GM19328 (cell line): ENCODE measurements at regions not wholly inside any gene's neighbourhood (a gene's known extent, or its start where the extent isn't known, plus 50 kb on each side); places are given as distances from the start of the nearest gene placed in this dataset.
A peak's percentile ranks its signal among the peaks of the same experiment; 100 is the strongest.
"Not testable (repeated sequence)": the region's sequence is repeated elsewhere in the genome, so short reads cannot be mapped to it uniquely, and the experiment has no call there.

Source experiments
- ATAC-seq: cut with Tn5 transposase; IDR thresholded peaks from one replicate; pipeline ENCODE4 v1.9.1; 2021; ENCODE audit warnings: mild to moderate bottlenecking, moderate library complexity; ENCODE audit not compliant: unreplicated experiment

GRCh38 chr11:106152013-106152412 lies 74.6 kb downstream of the AASDHPPT start:
- ATAC-seq: no peak

GRCh38 chr11:106152824-106153223 lies 75.4 kb downstream of the AASDHPPT start:
- no peak for ATAC-seq

- peak; percentile 64 for ATAC-seq
Observed at GRCh38 chr11:106156290-106156937, 79.0 kb downstream of the AASDHPPT start.

- ATAC-seq: no peak
Observed at GRCh38 chr11:106158406-106158805, 80.9 kb downstream of the AASDHPPT start.

GRCh38 chr11:106159836-106160235 lies 82.4 kb downstream of the AASDHPPT start:
- no peak for ATAC-seq

- no peak for ATAC-seq
Observed at GRCh38 chr11:106160494-106160893, 83.0 kb downstream of the AASDHPPT start.

- ATAC-seq: no peak
Observed at GRCh38 chr11:106161775-106162634, 84.5 kb downstream of the AASDHPPT start.

- ATAC-seq: no peak
Observed at GRCh38 chr11:106167085-106167484, 89.6 kb downstream of the AASDHPPT start.

GRCh38 chr11:106172386-106172991 lies 95.0 kb downstream of the AASDHPPT start:
- no peak for ATAC-seq

- no peak for ATAC-seq
Observed at GRCh38 chr11:106173291-106173690, 95.8 kb downstream of the AASDHPPT start.

- ATAC-seq: not testable (repeated sequence)
Observed at GRCh38 chr11:106174003-106174402, 96.5 kb downstream of the AASDHPPT start.

GRCh38 chr11:106176817-106177216 lies 99.4 kb downstream of the AASDHPPT start:
- ATAC-seq: no peak

- ATAC-seq: no peak
Observed at GRCh38 chr11:106177311-106177710, 99.8 kb downstream of the AASDHPPT start.

- no peak for ATAC-seq
Observed at GRCh38 chr11:106178361-106178760, 100.9 kb downstream of the AASDHPPT start.

- ATAC-seq: no peak
Observed at GRCh38 chr11:106179048-106179447, 101.6 kb downstream of the AASDHPPT start.

- ATAC-seq: no peak
Observed at GRCh38 chr11:106186630-106187029, 109.2 kb downstream of the AASDHPPT start.

- ATAC-seq: no peak
Observed at GRCh38 chr11:106187860-106188456, 110.5 kb downstream of the AASDHPPT start.

- no peak for ATAC-seq
Observed at GRCh38 chr11:106193956-106194355, 116.5 kb downstream of the AASDHPPT start.

- no peak for ATAC-seq
Observed at GRCh38 chr11:106197438-106197837, 120.0 kb downstream of the AASDHPPT start.

GRCh38 chr11:106202935-106203620 lies 125.6 kb downstream of the AASDHPPT start:
- no peak for ATAC-seq

GRCh38 chr11:106208760-106209159 lies 131.3 kb downstream of the AASDHPPT start:
- ATAC-seq: no peak
